ENCODE measurements at regions not wholly inside any gene's neighbourhood (a gene's known extent, or its start where the extent isn't known, plus 50 kb on each side); places are given as distances from the start of the nearest gene placed in this dataset.
"Not testable (repeated sequence)": the region's sequence is repeated elsewhere in the genome, so short reads cannot be mapped to it uniquely, and the experiment has no call there.

DNA sequence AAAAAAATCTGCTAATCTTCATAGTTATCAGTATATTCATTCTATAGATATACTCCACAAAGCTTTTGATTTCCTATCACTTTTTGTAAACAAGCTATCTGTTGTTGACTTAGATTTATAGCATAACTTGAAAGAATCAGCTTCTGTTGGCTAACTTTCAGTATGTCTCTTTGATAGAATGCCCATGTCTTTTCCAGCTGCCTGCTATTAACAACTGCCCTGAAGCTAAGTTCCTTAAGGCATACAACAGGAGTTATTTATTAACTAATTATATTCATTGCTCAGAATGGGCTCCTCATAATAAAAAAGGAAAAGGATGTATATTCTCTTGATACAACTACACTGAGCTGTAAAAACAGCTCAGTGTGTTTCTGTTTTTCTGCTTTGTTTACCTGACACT is 293.9 kb downstream of the TUSC7 start:
- no peak for DNase-seq

DNA sequence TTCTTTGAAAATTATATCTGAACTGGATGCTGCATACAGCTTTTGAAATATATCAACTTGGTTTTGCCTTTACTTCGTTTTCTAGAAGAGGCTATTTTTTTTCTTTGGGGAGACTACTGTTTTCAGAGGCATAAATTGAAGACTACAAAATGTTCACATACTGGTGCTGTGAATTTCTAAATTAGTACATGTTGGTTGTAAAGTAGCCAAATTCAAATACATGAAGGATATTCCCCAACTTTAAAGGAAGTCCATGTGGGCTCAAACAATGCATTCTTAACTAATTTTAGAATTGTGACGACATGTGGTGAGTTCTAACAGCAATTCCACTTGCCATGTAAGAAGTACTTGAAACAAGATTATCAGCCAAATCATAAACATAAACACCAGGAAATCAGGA is 295.7 kb downstream of the TUSC7 start:
- DNase-seq = no peak

DNA sequence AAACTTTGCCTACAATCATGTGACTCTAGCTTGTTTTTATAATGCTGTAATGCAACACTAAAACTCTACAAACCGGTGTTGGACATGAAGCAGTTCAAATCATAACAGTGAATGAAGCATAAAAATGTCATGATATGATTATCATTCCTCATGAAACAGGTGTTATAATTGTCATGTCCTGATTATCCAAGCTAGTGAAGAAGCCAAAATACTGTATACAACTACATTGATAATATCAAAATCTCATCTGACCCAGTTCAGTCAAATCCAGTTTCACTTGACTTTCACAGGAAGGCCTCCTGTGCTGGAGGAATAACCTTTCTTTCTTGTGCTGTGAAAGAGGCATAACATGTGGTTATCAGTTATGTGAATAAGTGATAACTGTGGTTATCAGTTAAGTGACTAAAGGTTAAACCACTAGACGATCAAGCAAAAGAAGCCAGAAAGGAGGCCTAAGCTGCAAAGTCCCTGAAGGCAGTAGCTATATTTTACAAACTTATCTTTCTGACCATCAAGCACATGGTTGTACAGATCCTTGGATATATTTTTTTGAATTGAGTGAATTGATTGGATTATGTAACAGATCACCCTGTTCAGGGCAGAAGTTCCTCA is 296.4 kb downstream of the TUSC7 start:
- DNase-seq = no peak

DNA sequence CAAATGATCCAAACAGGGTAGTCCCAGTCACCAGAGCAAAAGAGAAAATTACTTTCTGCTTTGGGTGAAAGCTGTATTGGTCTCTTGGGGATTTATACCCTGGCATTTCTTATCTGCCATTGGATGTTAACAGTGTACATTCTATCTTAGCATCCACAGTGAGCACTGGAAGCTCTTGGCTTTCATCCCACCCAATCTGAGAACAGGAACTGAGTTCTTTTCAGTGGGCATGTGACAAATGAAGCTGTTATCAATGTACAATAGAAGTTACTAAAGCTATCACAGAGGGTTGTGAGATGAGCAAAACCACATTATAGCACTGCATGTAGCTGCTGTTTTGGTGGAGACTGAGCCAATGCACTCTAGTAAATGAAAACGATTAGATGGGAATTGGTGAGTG is 300.7 kb downstream of the TUSC7 start:
- no peak for DNase-seq

DNA sequence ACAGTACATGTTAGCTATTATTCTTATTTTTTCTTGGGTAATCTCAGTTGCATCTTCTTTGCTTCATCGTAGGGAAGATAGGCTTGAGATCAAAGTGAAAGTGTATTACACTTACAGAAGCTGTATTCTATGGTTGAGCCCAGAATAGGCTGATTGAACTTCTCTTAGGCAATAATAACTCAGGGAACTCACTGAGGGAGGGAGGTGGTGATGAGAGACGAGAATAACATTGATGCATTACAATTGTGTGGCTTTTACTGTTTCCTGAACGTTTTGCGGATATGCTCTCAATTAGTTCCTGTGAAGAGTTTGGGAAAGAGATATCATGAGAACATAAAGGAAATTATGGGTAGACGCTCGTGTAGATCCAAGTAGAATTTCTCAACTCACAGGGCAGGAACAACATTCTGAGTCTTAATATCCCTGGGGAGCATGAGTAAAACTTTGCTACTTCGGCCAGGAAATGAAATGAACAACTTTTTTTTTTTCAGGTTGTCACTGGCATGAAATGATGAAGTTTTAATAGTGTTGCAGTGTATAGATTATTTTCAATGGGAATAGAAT is 302.2 kb downstream of the TUSC7 start:
- DNase-seq = no peak

DNA sequence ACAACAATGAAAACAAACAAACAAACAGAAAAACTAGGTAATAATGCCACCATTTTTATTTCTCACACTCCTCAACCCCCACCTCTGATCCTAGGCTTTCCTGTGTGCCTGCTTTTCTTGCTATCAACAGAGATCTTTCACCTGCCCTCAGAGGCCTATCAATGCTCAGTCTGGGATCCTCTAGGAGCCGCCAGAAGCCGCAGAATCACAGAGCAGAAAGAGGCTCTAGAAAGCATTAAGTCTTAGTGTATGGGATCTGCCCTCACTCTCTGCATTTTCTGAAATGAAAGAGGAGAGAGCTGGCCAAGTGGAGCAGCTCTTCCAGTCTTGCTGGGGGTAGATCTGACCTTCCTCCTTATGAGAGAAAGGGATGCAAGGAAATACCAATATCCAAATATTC is 306.8 kb downstream of the TUSC7 start:
- no peak for DNase-seq

DNA sequence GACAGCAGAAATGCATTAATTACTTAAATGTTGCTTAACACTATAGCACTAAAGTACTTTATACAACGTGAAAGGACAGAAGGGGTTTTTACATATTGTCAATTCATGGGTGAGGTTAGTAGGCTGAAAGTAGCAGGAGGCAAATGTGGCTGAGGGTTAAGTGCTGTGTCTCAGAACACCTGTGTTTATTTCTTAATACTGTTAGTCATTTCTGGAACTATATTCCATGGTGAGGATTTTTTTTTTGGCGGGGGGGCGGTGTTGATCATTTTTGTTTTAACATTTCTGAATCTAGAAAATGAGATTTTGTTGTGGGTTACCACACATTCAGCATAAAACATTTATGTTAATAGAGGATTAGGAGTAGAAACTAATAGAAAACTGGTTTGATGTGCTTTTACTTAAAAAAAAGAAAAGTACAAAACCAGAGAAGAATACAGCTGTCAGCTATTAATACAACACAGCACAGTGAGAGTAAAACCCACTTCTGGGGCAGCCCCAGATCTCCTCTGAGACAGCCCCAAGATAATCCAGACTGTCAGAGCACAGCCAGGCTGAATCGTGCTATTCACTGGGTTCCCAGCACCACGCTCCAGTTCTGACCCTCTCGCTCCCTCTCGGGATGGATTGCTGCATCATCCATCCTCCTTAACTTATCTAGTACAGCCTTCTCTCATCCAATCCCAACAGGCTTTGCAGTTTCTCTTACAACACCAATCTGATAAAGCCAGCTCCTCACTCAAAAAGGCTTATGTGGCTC is 307.7 kb downstream of the TUSC7 start:
- DNase-seq = no peak

DNA sequence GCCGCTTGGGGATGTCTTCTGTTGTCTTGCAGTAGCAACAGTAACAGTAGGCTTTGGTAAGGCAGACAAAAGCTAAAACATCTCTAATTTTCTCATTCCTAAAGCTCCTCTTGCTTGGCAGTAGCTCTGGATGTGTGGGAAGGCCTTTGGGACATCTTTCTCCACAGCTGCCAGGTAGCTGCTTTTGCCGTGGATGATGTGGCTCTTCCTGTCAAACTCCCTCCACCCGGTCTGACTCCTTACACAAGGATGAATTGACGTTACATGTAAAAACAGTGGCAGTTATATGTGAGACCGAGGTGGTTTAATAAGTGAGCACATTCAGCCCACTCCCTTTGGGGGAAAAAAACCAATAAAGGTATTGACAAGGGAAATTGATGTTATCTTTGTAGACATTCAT is 309.1 kb downstream of the TUSC7 start:
- DNase-seq = no peak

DNA sequence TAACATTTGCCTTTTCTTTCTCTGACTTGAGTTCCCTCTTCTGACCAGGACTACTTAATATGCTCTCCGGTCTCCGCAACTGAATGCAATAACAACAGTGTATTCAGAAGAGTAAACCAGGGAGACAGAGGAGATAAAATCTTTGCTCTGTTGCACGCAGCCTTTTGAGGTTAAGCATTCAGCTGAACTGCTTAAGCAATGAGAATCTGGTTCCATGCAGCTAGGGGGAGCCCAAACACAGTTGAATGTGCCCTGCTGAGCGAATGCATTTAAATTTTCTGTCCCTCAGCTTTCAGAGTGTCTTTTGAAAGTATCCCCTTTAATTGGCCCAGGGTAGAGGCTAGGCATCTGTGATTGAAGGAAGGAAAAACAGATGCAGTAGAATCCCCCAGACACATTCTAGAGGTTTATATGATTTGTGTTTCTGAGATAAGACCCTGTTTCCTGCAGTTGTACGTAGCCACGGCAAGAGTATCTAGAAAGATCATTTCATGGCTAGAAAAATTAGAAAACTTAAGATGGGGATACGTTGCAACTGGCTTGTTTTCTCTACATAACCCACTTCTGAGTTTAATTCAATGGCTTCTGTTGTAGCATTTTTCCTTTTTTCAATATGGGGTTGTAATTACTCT is 309.6 kb downstream of the TUSC7 start:
- peak; percentile 74 for DNase-seq

DNA sequence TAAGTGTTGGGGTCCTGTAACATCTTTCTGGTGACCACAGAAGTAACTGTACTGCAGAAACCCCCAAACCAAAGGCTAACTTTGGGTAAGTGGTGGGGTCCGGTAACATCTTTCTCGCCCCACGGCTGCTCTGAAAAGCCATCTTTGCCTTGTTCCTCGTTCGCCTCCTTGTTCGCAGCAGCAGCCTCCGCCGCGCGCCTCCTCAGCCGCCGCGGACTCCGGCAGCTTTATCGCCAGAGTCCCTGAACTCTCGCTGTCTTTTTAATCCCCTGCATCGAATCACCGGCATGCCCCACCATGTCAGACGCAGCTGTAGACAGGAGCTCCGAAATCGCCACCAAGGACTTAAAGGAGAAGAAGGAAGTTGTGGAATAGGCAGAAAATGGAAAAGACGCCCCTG is 316.8 kb downstream of the TUSC7 start:
- DNase-seq = no peak

DNA sequence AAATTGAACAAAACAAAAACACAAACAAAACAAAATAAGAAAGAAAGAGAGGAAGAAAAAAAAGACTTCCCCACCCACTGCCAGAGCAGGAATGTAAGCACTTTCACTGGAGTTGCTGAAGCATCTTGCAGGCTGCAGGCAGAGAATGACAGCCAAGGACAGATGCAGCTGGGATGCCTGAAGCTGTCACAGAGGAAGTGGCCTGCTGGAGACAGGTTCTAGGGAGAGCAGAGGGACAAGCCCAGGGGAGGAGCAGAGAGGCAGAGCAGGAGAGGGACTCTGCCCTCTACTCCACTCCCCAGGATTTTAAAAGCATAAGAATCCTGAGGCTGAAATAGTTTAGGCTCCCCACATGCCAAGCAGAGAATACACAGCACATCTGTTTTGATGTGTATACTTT is 326.2 kb downstream of the TUSC7 start:
- DNase-seq = no peak

DNA sequence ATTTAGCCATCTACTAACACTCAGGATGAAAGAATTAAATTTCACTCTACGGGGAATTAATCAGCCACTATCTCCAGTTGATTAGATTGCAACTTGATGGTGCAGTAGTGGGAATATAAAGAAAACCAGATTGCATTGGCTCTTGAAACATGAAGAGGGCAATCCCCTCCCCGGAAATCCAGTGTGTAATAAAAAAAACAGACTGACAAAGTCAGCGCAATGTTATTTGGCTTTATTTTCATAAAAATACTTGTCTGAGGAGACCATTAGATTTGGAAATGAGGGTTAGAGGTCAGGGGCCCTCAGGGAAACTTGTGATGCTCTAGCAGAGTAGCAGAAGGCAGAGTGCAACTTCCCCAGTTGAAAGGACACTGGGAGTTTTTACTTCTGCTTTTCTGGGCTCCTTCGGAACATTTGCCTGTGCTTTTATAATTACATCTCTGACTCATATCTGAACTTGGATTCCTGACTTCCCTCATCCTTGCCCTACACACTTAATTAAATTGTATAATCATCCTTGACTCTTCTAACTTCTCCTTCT is 326.8 kb downstream of the TUSC7 start:
- DNase-seq = peak; percentile 33

DNA sequence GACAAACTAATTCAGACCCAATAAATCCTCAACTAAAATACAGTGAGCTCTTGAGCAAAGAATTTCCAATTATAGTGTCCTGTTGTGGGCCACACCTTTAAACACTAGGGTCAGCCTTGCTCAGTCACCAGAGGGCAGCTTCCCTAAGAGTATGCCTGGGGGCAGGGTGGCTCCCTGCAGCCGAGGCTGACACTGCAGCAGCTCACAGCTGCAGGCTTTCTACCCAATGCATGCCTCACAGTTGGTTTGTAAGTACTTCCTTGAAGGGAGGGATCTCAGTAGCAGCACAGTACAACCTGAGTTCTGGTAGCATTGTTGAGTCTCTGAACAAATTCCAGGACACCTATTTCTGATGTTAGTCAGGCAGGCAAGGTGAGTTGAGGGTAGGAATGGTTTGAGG is 335.6 kb downstream of the TUSC7 start:
- no peak for DNase-seq

DNA sequence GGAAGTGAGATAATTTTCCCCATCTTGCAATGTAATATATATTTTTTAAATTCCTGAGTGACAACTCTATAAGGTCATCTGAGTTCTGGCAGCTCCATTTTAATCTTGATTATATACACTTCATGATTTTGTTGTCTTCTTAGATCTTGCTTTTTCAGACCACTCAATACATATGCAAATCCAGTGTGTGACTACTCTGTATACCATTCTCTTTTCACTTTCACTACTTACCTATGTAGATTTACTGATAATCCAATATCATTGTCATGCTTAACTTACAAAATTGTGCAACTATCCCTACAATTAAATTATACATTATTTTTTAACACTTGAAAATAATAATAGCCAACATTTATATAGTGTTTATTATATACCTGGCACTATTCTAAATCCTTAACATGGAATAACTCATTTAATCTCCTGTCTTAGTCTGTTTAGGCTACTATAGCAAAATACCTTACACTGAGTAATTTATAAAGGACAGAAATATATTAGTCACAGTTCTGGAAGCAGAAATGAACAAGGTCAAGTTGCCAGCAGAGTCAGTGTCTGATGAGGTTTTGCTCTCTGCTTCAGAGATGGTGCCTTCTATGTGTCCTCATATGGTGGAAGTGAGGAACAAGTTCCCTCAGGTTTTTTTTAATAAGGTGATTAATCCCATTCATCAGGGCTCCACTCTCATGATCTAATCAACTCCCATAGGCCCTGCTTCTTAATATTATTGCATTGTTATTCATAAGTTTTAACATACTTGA is 338.5 kb downstream of the TUSC7 start:
- DNase-seq = no peak

DNA sequence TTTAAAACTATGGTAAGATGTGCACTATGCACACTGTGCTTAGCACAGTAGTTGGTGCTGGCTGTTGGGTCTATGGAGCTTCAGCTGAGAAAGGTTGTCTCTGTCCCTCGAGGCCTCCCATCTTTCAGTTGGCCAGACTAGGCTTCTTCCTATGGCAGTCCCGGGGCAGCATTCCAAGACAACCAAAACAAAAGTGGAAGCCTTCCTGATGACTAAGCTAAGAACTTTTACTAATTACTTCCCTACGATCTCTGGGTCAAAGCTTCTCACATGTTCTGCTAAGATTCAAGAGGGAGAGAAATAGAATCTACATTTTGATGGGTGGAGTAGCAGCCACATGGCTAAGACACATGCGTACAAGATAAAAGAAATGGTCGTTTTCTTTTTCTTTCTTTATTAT is 342.8 kb downstream of the TUSC7 start:
- no peak for DNase-seq

DNA sequence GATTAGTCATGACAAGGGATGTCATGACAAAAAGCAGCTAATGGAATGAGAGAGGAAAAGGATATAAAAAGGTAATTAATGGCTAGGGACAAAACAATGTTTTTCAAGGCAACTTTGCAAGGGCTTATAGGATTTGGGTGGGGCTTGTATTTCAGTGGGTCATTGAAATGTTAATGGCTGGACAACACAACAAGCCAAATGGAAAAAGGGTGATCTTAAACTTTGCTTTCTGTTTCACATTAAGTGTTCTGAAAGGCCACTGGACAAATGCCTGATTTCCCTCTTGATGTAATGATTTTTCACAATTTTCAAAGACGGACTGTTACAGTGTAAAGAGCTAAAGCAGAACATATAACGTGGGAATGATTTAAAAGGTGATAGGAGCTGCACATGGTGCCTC is 345.0 kb downstream of the TUSC7 start:
- DNase-seq = no peak

DNA sequence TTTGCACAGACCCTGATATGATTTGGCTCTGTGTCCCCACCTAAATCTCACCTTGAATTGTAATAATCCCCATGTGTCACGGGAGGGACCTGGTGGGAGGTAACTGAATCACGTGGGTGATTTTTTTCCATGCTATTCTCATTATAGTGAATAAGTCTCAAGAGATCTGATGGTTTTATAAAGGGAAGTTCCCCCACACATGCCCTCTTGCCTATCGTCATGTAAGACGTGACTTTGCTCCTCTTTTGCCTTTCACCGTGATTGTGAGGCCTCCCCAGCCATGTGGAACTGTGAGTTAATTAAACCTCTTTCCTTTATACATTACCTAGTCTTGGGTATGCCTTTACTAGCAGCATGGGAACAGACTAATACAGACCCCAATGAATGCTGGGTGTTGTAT is 347.4 kb downstream of the TUSC7 start:
- DNase-seq = not testable (repeated sequence)

DNA sequence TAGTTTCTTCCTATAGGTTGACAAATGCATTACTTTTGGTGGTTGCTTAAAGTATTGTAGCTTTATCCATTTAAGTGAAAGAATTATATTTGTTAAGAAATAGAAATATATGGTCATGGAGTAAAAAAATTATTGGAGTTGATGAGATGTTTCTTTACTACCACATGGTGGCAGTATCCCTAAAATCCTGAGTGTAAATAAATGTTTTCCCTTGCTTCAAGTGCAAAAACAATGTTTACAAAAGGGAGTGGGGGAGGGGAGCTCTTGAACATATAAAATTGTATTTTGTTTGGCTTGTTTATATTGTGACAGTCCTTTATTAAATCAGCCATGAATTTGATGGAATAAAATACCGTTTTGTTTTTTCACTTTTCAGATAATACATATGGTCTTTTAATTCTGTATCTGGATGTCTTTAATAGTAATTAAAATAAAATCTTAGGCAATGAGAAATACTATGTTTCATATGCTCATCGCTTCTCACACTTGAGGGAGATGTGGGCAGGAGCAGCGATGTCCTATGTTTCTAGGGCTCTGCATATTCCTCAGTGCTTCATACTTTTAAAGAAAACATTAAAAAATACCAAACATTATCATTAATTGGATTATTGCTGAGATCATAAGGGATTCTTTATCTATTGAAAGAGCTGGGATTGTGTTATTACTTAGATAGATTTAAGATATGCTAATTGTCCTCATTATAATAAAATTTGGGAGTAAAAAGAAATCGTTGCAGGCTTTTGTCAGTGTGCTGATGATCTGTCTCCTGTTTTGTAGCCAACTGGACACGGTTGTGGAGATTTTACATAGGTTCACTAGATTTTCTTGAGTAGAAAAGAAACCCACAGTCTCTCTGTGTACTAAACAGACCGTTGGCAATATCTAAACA is 349.7 kb downstream of the TUSC7 start:
- DNase-seq = peak; percentile 48

DNA sequence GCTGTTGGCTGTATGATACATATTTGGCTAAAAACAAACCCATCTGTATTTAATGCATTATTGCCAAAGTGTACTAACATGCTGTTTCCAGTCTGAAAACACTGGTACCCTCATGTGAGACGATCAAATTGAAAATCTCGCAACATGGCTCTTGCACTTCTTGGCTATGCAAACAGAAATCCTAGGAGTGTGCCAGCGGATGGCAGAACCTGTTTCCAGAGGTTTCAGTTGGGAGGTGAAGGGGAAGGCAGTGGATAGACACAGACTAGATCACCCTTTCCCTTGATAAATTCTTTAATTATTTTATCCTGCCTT is 350.3 kb downstream of the TUSC7 start:
- DNase-seq = no peak

DNA sequence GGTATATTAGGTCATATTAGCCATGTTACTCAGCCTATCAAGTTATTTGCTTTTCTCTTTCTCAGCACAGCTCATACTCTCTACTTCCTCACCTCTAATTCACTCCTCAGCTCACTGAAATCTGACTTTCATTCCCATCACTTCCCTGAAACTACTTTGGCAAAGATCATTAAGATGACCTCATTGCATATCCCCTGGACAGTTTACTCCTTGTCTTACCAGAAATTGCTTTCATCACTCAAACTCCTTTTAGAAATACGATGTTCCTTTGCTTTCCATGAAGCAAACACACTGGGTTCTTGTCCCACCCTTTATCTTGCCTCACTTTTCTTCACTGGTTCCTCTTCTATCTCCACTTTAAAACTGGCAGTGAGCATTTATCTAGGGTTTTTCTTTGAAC is 354.4 kb downstream of the TUSC7 start:
- no peak for DNase-seq

DNA sequence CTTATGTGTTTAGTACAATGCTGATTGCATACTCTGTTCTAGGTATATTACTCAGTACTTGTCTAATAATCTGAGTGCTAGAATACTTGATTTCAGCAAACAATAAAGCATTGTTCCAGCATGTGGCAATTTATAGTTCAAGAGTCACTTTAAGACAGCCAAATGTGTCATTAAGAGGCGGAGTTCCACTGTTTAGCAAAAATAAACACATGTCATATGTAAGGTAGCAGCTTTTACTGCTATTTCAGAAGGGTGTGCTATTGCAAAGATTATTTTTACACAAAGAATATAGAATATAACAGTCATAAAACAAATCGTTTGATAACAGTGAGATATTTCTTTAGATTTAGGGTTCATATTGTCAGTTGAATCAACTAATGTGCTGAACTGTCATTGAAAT is 358.7 kb downstream of the TUSC7 start:
- DNase-seq = no peak
